RKO (cell line): ENCODE measurements at regions not wholly inside any gene's neighbourhood (a gene's known extent, or its start where the extent isn't known, plus 50 kb on each side); places are given as distances from the start of the nearest gene placed in this dataset.
A peak's percentile ranks its signal among the peaks of the same experiment; 100 is the strongest.
"Not testable (repeated sequence)": the region's sequence is repeated elsewhere in the genome, so short reads cannot be mapped to it uniquely, and the experiment has no call there.

ENCODE experiments used
- DNase-seq: peaks from one replicate; pipeline ENCODE4 v3.0.0-alpha.2; 2016; ENCODE audit warnings: low spot score

- DNase-seq = not testable (repeated sequence)
Observed at GRCh38 chr17:27365329-27365945, 71.5 kb downstream of the WSB1 start.

GRCh38 chr17:27366437-27366836, 72.5 kb downstream of the WSB1 start:
- peak; percentile 45 for DNase-seq

DNA sequence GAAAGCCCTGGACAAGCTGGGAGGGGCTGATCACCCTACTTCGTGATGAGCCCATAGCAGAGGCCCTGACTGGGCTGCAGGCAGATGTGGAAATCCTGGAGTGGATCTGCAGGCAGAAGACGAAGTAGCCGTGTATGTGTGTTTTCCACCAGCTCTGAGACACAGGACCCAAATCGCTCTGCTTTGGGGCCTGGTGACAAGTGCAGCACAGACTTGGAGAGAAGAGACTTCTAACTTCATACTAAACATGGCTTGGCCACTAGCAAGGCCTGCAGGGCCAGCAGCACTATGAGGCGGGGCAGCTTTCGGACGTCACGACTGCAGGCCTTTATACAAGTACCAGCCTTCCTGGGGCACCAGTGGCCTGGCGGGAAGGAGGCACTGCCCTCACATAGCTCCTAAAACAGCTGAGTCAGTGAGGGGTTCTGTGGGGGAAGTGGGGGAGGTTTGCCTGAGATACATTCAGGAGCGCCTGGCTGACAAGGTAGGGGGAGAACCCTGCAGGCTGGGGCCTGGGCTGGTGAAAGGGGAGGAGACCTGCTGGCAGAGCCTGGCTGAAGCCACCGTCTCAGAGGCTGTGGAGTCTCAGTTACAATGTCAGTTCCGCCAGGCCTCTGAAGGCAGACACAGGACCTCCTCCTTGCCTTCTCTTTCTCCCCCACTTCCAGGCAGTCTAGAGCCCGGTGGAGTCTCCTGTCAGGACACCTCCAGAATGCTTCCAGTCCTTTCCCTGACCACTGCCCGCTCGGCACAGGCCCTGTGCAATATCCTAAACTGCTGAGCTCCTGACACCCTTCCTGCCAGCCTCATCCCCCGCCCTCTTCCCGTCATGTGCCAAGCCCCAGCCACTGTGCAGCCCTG, 73.4 kb downstream of the WSB1 start:
- DNase-seq = no peak

DNA sequence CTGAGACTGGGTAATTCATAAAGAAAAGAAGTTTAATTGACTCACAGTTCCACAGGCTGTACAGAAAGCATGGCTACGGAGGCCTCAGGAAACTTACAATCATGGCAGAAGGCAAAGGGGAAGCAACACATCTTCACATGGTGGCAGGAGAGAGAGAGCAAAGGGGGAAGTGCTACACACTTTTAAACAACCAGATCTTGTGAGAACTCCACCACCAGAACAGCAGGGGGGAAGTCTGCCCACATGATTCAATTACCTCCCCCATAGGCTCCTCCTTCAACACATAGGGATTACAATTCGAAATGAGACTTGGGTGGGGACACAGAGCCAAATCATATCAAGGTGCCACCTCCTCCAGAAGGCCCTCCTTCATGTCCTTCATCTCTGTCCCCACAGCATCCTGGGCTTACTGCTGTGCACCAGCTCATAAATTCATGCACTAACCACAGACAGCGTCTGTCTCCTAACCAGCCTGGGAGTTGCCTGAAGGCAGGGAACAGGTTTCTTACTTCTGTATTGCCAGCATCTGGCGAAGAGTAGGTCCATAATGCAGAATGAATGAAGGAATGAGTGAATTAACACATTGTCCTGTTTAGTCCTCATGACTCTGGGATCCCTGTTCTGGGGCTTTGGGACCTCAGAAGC, 74.4 kb downstream of the WSB1 start:
- DNase-seq = no peak

GRCh38 chr17:27368980-27369379, 75.1 kb downstream of the WSB1 start:
- DNase-seq = no peak

DNA sequence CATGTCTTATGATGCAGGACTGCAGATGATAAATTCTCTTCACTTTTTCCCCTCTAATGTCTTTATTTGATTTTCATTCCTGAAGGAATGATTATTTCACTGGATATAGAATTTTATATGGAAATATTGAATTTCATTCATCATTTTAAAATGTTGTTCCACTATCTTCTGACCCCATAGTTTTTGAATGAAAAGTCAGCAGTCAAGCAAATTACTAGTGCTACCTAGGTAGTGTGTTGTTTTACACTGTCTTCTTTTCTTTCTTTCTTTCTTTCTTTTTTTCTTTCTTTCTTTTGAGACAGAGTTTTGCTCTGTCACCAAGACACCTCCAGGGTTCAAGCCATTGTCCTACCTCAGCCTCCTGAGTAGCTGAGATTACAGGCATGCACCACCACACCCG, 76.9 kb downstream of the WSB1 start:
- no peak for DNase-seq

DNA sequence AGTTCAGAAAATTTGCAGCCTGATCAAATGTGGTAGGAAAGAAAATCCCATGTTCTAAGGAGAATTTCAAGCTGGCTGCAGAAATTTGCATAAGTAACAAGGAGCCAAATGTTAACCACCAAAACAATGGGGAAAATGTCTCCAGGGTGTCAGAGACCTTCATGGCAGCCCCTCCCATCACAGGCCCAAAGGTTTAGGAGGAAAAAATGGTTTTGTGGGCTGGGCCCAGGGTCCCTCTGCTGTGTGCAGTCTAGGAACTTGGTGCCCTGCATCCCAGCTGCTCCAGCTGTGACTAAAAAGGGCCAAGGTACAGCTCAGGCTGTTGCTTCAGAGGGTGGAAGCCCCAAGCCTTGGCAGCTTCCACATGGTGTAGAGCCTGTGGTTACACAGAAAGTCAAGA, 79.8 kb downstream of the WSB1 start:
- DNase-seq = not testable (repeated sequence)

GRCh38 chr17:27376637-27377547, 79.4 kb upstream of the KSR1 start:
- peak; percentile 60 for DNase-seq

DNA sequence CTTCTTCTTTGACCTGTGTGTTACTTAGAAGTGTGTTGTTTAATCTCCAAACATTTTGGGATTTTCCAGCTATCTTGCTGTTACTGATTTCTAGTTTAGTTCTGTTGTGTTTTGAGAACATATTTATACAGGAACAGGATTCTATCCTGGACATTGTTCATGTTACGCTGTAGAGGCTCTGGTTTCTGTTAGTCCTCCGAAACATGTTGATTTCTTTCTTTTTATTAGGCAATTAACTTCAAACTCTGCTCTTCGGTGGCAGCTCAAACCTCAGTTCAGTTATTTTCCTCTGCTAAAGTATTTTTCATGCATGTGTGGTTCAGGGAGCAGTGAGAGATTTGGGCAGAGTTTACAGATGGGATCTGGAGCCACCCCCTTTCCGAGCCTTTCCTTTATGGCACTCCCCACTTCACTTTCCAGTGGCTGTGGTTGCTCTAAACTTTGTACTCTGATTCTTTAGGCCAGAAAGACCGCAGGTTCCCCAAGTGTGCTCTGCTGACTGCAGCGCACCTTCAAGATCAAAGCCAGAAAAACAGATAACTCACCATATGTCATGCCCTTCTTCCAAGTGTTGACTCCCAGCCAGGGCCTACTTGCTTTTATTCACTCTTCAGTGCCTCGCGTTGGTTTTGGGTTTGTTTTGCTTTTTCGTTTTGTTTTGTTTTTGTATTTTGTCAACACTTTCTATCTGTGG, 77.6 kb upstream of the KSR1 start:
- DNase-seq = no peak

- DNase-seq = no peak
Observed at GRCh38 chr17:27379888-27380533, 76.2 kb upstream of the KSR1 start.

GRCh38 chr17:27380551-27380950, 75.7 kb upstream of the KSR1 start:
- no peak for DNase-seq

DNA sequence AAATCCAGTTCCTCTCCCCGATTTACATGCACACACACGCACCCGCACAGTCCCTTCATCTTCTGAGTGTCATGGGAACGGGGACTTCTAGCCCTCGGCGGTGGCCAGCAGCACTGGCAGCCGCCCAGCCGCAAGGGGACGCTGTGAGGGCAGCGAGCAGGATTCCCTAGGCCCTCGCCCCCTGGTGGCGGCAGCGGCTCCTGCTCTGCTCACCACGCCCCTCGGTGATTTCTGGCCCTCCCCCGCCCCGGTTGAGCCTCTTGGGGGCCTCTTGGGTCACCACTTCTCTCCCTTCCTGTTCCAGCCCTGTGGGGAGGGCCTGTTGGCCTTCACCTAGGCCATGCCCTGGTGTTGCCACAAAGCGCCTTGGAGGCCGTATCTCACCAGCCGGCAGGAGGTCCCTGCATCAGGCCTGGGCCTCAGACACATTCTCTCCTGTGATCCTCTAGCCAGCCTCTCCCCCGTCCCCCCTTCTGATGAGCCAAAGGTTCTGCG, 75.2 kb upstream of the KSR1 start:
- DNase-seq = peak; percentile 68

GRCh38 chr17:27382025-27382424, 74.2 kb upstream of the KSR1 start:
- DNase-seq = no peak

GRCh38 chr17:27384261-27384701, 72.0 kb upstream of the KSR1 start:
- peak; percentile 82 for DNase-seq

DNA sequence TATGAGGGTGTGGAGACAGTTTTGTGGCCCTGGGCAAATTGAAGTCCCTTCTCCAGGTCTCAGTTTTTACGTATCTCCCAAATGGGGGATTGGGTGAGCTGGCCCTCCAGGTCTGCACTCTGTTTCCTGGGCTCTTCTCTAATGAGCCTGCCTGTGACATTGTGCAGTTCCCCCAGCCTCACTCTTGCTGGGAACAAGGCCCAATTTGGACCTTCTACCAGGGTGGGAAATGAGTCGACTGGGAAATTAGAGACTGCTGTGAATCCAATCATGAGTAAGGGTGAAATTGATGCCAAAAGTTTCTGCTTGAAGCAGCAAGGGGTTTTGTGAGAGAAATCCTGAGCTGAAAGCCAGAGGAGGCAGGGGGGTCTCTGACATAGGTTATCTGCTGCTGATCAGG, 71.5 kb upstream of the KSR1 start:
- no peak for DNase-seq

DNA sequence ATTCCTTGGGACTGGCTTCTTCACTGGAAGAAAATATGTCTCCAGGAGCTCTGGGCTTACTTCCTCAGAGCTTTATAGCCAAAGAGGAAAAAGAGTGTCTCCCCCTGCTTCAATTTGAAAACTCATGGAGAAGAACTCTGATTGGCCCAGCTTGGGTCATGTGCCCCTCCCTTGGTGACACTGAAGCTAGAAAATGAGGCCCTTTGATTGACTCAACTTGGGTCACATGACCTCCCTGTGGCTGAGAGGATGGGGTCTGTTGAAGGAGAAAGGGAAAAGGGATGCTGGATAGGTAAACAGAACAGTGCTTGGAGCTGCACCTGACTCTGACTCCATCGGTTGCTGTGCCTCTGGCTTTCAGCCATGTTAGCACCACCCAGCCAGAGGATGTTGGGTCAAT, 70.6 kb upstream of the KSR1 start:
- DNase-seq = no peak

DNA sequence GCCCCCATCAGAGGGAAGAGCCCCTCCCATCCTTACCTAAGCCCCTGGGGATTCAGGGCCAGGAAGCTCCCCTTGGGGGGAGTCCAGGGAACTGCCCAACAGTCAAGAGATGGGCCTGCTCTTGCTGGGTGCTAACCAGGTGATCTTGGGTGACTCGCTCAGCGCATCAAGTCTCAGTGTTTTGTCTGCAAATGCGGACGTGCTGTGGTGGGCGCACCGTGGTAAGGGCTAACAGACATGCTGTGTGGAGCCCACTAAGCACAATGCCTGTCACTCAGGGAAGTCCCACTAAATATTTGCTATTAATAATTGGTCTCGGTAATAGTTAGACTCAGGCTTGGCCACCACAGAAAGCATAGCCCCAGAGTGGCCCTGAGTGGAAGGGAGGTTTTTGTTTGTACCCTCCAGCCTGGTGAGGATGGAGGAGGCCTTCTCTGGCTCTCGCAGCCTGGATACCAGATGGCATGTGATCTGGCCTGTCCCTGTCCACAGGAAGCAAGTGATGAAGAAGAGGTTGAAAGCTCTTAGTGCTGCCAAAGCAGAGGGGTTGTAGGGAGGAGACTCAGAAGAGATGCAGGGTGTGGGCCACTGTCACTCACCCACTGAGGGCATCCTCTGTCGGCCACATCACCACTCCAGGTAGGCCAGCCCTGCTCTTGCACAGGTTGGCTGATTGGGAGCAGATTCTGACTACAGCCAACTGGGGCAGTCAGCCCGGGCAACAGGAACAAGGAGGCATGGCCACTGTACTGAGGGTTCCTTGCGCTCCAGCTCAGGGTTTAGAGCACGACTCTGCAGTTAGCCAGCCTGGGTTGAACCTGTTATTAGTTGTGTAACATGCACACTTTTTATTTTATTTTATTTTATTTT, 69.8 kb upstream of the KSR1 start:
- DNase-seq = no peak

- DNase-seq = no peak
Observed at GRCh38 chr17:27389542-27390140, 66.6 kb upstream of the KSR1 start.

GRCh38 chr17:27390540-27390939, 65.7 kb upstream of the KSR1 start:
- no peak for DNase-seq
